ENCODE measurements at regions not wholly inside any gene's neighbourhood (a gene's known extent, or its start where the extent isn't known, plus 50 kb on each side); places are given as distances from the start of the nearest gene placed in this dataset.

DNA sequence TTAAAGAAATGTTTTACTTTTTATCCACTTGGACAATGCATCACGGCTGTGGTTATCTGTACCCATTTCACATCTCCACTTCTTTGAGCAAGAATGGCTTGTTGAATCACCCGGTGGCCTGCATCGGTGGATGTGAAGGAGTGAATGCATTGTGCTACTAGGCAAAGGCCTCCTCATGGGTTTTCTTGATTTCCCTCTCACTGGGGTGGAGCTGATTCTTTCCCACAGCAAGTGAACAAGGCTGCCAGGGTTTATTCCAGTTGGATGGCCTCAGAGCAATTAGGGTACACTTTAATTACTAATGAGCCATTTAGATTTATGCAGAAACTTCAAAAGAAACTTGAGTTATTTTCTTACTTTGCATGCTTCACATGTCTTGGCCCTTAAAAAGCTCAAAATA lies 387.1 kb downstream of the RND3 start:
- H3K4me1 Mint-ChIP-seq = no peaks in the 10 kb centered on the region
- Histone ChIP-seq H3K23me2 (ENCODE audit: insufficient read length, low read depth, low read length, poor library complexity, severe bottlenecking) (no peaks in the 10 kb centered on the region), H3K14ac (ENCODE audit: insufficient read depth, low read length) (no peak overlapping the region), H4K91ac (ENCODE audit: insufficient read length, low read depth, low read length) (no peak overlapping the region), H3T11ph (ENCODE audit: low read length) (no peak overlapping the region), H3K27me3 (ENCODE audit: insufficient read depth, low read length) (no peaks in the 10 kb centered on the region), H3K4me1 (ENCODE audit: insufficient read depth, low read length) (no peaks in the 10 kb centered on the region), H2BK120ac (ENCODE audit: low read depth, low read length, poor library complexity, severe bottlenecking) (no peak overlapping the region), H2BK15ac (ENCODE audit: low read depth, low read length) (no peak overlapping the region), H3K56ac (ENCODE audit: insufficient read length, low read depth, low read length) (no peak overlapping the region), H3K23ac (ENCODE audit: insufficient read length, low read depth, low read length) (no peak overlapping the region), H2BK12ac (ENCODE audit: insufficient read length, low read depth, low read length) (no peak overlapping the region), H2BK5ac (ENCODE audit: insufficient read length, low read length) (no peak overlapping the region), H3K27ac (ENCODE audit: insufficient read length, low read depth, low read length) (no peak overlapping the region), H3K4me2 (ENCODE audit: insufficient read depth, insufficient read length, low read length) (no peak overlapping the region), H3K4ac (ENCODE audit: low read depth, low read length) (no peak overlapping the region), H2AK5ac (ENCODE audit: insufficient read length, low read length) (no peak overlapping the region), H3K9ac (ENCODE audit: extremely low read depth, insufficient read length, low read length) (no peak overlapping the region), H3K79me2 (ENCODE audit: insufficient read depth, low read length) (no peaks in the 10 kb centered on the region), H2BK20ac (ENCODE audit: low read depth, low read length, poor library complexity, severe bottlenecking) (no peak overlapping the region), H3K18ac (ENCODE audit: insufficient read length, low read depth, low read length) (no peak overlapping the region), H2AFZ (ENCODE audit: low read length) (no peak overlapping the region), H4K8ac (replicated peaks; ENCODE audit: insufficient read length, low read depth, low read length) (no peak overlapping the region), H3K9me3 (ENCODE audit: control insufficient read depth, low read depth, low read length) (no peaks in the 10 kb centered on the region), H4K5ac (ENCODE audit: insufficient read length, low read depth, low read length) (no peak overlapping the region), H4K20me1 (ENCODE audit: control insufficient read depth, insufficient read depth, insufficient read length) (no peaks in the 10 kb centered on the region), H3K79me1 (ENCODE audit: insufficient read depth, low read depth, low read length, poor library complexity, severe bottlenecking) (no peaks in the 10 kb centered on the region)
- H3K9me3 Mint-ChIP-seq = peaks cover 0 to 5% of the 10 kb centered on the region in 2 experiments; a peak in 2 of 5 replicates
- no peaks in the 10 kb centered on the region for H3K27me3 Mint-ChIP-seq (ENCODE audit: low read depth)
- peaks cover 0 to 5% (median 0%) of the 10 kb centered on the region in 3 experiments; a peak in 3 of 7 replicates for H3K36me3 Mint-ChIP-seq (ENCODE audit: insufficient read depth in 1 of 3, low read depth in 3 of 3)
- no peak overlapping the region for H3K4me3 Mint-ChIP-seq
- no peak for DNase-seq
- TF ChIP-seq, protein P1, sequence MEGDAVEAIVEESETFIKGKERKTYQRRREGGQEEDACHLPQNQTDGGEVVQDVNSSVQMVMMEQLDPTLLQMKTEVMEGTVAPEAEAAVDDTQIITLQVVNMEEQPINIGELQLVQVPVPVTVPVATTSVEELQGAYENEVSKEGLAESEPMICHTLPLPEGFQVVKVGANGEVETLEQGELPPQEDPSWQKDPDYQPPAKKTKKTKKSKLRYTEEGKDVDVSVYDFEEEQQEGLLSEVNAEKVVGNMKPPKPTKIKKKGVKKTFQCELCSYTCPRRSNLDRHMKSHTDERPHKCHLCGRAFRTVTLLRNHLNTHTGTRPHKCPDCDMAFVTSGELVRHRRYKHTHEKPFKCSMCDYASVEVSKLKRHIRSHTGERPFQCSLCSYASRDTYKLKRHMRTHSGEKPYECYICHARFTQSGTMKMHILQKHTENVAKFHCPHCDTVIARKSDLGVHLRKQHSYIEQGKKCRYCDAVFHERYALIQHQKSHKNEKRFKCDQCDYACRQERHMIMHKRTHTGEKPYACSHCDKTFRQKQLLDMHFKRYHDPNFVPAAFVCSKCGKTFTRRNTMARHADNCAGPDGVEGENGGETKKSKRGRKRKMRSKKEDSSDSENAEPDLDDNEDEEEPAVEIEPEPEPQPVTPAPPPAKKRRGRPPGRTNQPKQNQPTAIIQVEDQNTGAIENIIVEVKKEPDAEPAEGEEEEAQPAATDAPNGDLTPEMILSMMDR (conservative IDR thresholded peaks at IDR 0.05) = no peak
- no peak overlapping the region for H3K27ac Mint-ChIP-seq
- WGBS (ENCODE audit: extremely low coverage, insufficient read length, low lambda C conversion rate) = no CpG with 5 or more reads among the region's 3 CpGs
